ENCODE measurements at regions not wholly inside any gene's neighbourhood (a gene's known extent, or its start where the extent isn't known, plus 50 kb on each side); places are given as distances from the start of the nearest gene placed in this dataset.
"Not testable (repeated sequence)": the region's sequence is repeated elsewhere in the genome, so short reads cannot be mapped to it uniquely, and the experiment has no call there.

GRCh38 chr4:169898095-169898494 is 128.1 kb downstream of the MFAP3L start:
- TF ChIP-seq CTCF (conservative IDR thresholded peaks at IDR 0.05; ENCODE audit: low read length): no peak
- DNase-seq (ENCODE audit: low read depth): no peak
- H3K4me3 ChIP-seq (ENCODE audit: low read length): no peak overlapping the region

DNA sequence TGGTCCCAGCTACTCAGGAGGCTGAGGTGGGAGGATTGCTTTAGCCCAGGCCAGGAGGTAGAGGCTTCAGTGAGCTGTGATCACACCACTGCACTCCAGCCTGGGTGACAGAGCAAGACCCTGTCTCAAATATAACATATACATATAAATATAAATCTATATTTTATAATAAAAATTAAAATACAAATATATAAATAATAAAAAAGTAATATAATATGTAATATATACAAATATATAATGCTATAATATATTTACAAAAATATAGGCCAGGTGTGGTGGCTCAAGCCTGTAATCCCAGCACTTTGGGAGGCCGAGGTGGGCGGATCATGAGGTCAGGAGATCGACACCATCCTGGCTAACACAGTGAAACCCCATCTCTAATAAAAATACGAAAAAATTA is 131.4 kb downstream of the MFAP3L start:
- H3K4me3 ChIP-seq (ENCODE audit: low read length); DNase-seq (ENCODE audit: low read depth): not testable (repeated sequence)

- H3K4me3 ChIP-seq (ENCODE audit: low read length): no peak overlapping the region
- no peak for DNase-seq (ENCODE audit: low read depth)
- no peak for TF ChIP-seq CTCF (conservative IDR thresholded peaks at IDR 0.05; ENCODE audit: low read length)
Observed at GRCh38 chr4:169885893-169886292, 128.1 kb upstream of the HPF1 start.

- no peak overlapping the region for H3K4me3 ChIP-seq (ENCODE audit: low read length)
- DNase-seq (ENCODE audit: low read depth): no peak
- no peak for TF ChIP-seq CTCF (conservative IDR thresholded peaks at IDR 0.05; ENCODE audit: low read length)
Observed at GRCh38 chr4:169881769-169882168, 124.0 kb upstream of the HPF1 start.

- no peak for DNase-seq (ENCODE audit: low read depth)
- TF ChIP-seq CTCF (conservative IDR thresholded peaks at IDR 0.05; ENCODE audit: low read length): no peak
- no peak overlapping the region for H3K4me3 ChIP-seq (ENCODE audit: low read length)
Observed at GRCh38 chr4:169870507-169870906, 112.8 kb upstream of the HPF1 start.

DNA sequence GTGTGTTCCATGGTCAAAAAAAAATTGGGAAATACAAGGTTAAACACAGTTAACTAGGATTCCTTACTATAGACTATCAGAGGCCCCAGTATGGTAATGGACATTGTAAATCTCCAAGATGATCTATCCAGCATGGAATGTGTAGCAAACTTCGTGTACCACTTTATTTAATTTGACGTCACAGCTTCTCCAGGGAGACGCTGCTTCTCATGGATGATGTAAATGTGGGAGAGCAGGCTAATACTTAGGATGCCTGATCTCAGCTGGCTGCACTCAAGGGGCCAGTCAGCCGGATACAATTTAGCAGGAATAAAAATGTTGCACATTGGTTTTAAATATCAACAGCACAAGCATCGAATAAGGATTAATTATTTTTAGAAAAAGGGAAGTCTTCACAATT is 111.7 kb upstream of the HPF1 start:
- no peak for DNase-seq (ENCODE audit: low read depth)
- no peak for TF ChIP-seq CTCF (conservative IDR thresholded peaks at IDR 0.05; ENCODE audit: low read length)
- H3K4me3 ChIP-seq (ENCODE audit: low read length): no peak overlapping the region

DNA sequence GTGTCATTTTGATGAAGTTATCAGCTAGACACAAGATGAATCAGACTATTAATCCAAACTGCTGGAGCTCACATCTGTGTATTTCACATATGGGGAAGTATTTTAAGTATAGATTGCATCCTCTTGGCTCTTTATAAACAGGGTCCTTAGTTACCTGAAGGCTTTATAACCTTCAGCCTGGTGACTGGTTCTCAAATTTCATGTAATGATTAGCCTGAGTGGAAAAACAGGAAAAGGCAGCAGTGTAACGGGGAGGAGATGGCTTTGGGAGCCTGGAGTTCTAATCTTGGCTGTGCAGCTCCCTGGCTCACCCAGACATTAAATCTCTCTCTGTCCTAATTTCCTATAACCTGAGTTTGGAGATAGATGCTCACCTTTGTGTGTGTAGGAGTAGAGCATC is 103.8 kb upstream of the HPF1 start:
- DNase-seq (ENCODE audit: low read depth): no peak
- H3K4me3 ChIP-seq (ENCODE audit: low read length): no peak overlapping the region
- TF ChIP-seq CTCF (conservative IDR thresholded peaks at IDR 0.05; ENCODE audit: low read length): no peak

All from AG10803 (cell line).